Transverse colon (tissue), 4 donors: ENCODE measurements at regions not wholly inside any gene's neighbourhood (a gene's known extent, or its start where the extent isn't known, plus 50 kb on each side); places are given as distances from the start of the nearest gene placed in this dataset.

ENCODE experiments used
- DNase-seq: peaks from one replicate; pipeline ENCODE4 v3.0.0-alpha.2; 2019
- H3K27ac ChIP-seq, 4 donors: fragments of 200-600 bp; sonication (generic); 2 replicates each; pipeline ENCODE4 v1.5.1; 2016 to 2018; ENCODE audit warnings: inconsistent platforms in 4 of 4
- H3K27me3 ChIP-seq: fragments of 200-600 bp; sonication (generic); 2 replicates; pipeline ENCODE4 v1.5.1; 2017; ENCODE audit warnings: inconsistent platforms
- H3K36me3 ChIP-seq, 4 donors: fragments of 200-600 bp; sonication (generic); 2 replicates each; pipeline ENCODE4 v1.5.1; 2017 to 2019; ENCODE audit warnings: inconsistent platforms in 4 of 4
- H3K4me1 ChIP-seq, 4 donors: fragments of 200-600 bp; sonication (generic); 2 replicates each; pipeline ENCODE4 v1.5.1; 2017 to 2020; ENCODE audit warnings: inconsistent platforms in 4 of 4
- H3K4me3 ChIP-seq, 4 donors: fragments of 200-600 bp; sonication (generic); 1 replicate in 1 of 4; 2 replicates in 3 of 4; pipeline versions ENCODE4 v1.5.1 to v1.6.1; 2017 to 2019; ENCODE audit warnings: inconsistent platforms in 4 of 4
- H3K9me3 ChIP-seq, 2 donors: fragments of 200-600 bp; sonication (generic); 2 replicates each; pipeline ENCODE4 v1.5.1; 2017 to 2019; ENCODE audit warnings: inconsistent platforms in 2 of 2
- CTCF ChIP-seq, 5 experiments: fragments of 200-600 bp in 3 of 5; fragments of 450-650 bp in 2 of 5; sonication (generic) in 3 of 5; IDR thresholded peaks; 1 replicate in 2 of 5; 2 replicates in 3 of 5; pipeline ENCODE4 v1.5.1; 2016 to 2017; ENCODE audit warnings: antibody characterized with exemption in 5 of 5, inconsistent platforms in 3 of 5, mild to moderate bottlenecking in 2 of 5, moderate library complexity in 1 of 5
- EP300 ChIP-seq: sonication (generic); formaldehyde crosslinking; IDR thresholded peaks from one replicate; pipeline ENCODE4 v1.6.1; 2017; ENCODE audit warnings: antibody characterized with exemption, low read depth
- POLR2A ChIP-seq: fragments of 450-650 bp; IDR thresholded peaks from one replicate; pipeline ENCODE4 v1.6.1; 2016; ENCODE audit warnings: antibody characterized with exemption, mild to moderate bottlenecking, moderate library complexity
- POLR2AphosphoS5 ChIP-seq, 3 donors: sonication (generic); formaldehyde crosslinking; IDR thresholded peaks; one replicate each; pipeline ENCODE4 v1.6.1; 2016; ENCODE audit warnings: antibody characterized with exemption in 3 of 3
- WGBS, 2 donors: methylation state at CpG; one replicate each; pipeline ENCODE4 v1.1.5; 2018; ENCODE audit warnings: low coverage in 1 of 2; 5-methylcytosine and 5-hydroxymethylcytosine counted together
- in situ Hi-C, 4 donors: fragments of 200-750 bp; cut with MboI; loops; one replicate each; pipeline versions ENCODE4 v1.15.0 to v1.15.1; 2017; ENCODE audit warnings: low sequenced_read_pairs in 3 of 4, low pct_ligation_motif_present in 1 of 4, low pct_unique_long_range_greater_than_20kb in 1 of 4
- intact Hi-C: fragments of 100-400 bp; cut with DNase I; formaldehyde crosslinking; loops from one replicate; pipeline ENCODE4 v1.15.1; 2023; ENCODE audit warnings: low total_unique reads

DNA sequence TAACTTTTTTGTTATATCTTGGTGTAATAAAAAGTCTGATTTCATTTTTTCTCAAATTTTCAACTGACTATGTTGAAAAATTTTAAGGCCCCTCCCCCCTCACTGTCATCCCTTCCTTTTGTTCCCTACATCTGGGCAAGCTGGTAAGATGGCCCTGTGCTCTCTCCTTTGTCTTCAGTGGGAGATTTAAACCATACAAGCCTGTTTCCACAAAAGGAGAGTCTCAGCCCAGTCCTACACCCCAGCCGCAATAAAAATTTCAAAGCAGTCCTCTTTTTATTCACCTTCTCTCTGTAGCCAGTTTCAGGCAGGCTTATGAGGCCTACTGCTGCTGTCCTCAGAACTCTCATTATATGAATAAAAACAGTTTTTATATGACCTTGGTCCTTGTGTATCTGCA lies 630.5 kb downstream of the CBLN2 start:
- H3K9me3 ChIP-seq = no peaks in the 10 kb centered on the region
- H3K36me3 ChIP-seq = no peaks in the 10 kb centered on the region
- intact Hi-C loops (no loop called here), in situ Hi-C loops (no loop called here)
- H3K4me3 ChIP-seq = no peak overlapping the region
- TF ChIP-seq CTCF (IDR thresholded peaks at IDR 0.05) (no peak), POLR2AphosphoS5 (IDR thresholded peaks at IDR 0.05) (no peak), POLR2A (no peak), EP300 (no peak)
- no peaks in the 10 kb centered on the region for H3K4me1 ChIP-seq
- no peaks in the 10 kb centered on the region for H3K27me3 ChIP-seq
- WGBS, 2 donors = 92 to 100% methylated on average over 1 of the region's 1 CpG
- no peak overlapping the region for H3K27ac ChIP-seq
- DNase-seq = no peak

DNA sequence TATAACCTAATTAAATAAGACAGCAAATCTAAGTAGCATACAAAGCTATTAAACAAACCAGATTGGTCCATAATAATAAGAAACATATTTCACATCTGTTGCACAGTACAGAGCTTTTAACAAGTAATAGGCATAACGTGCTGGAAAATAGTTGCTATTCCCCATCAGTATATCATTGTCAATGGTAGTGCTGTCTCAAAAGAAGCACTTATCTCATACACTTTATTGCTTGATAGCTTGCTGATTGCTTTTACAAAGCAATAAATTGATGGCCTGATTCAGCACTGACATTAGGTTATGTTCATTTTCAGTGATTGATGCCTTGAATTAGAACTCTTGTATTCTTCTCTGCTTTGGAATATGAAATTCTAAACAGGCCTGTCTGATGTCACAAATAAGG lies 641.7 kb downstream of the CBLN2 start:
- H3K36me3 ChIP-seq = no peaks in the 10 kb centered on the region
- no peak overlapping the region for H3K27ac ChIP-seq
- no peak for DNase-seq
- H3K9me3 ChIP-seq = no peaks in the 10 kb centered on the region
- WGBS, 2 donors = 20 to 23% methylated on average over 1 of the region's 1 CpG
- in situ Hi-C loops (no loop called here), intact Hi-C loops (no loop called here)
- TF ChIP-seq POLR2AphosphoS5 (IDR thresholded peaks at IDR 0.05) (no peak), CTCF (IDR thresholded peaks at IDR 0.05) (no peak), POLR2A (no peak), EP300 (no peak)
- H3K4me1 ChIP-seq = no peaks in the 10 kb centered on the region
- no peak overlapping the region for H3K4me3 ChIP-seq
- no peaks in the 10 kb centered on the region for H3K27me3 ChIP-seq

GRCh38 chr18:71899707-71900472 lies 644.3 kb downstream of the CBLN2 start:
- WGBS, 2 donors = 18 to 63% methylated on average over 3 to 8 of the region's 8 CpGs
- no peak overlapping the region for H3K4me3 ChIP-seq
- H3K9me3 ChIP-seq = no peaks in the 10 kb centered on the region
- DNase-seq = no peak
- H3K36me3 ChIP-seq = no peaks in the 10 kb centered on the region
- H3K27ac ChIP-seq = no peak overlapping the region
- in situ Hi-C loops = no loop called here
- no peaks in the 10 kb centered on the region for H3K27me3 ChIP-seq
- TF ChIP-seq EP300 (no peak), POLR2A (no peak), POLR2AphosphoS5 (IDR thresholded peaks at IDR 0.05) (no peak), CTCF (IDR thresholded peaks at IDR 0.05) (no peak)
- no peaks in the 10 kb centered on the region for H3K4me1 ChIP-seq
- intact Hi-C loops = no loop called here

DNA sequence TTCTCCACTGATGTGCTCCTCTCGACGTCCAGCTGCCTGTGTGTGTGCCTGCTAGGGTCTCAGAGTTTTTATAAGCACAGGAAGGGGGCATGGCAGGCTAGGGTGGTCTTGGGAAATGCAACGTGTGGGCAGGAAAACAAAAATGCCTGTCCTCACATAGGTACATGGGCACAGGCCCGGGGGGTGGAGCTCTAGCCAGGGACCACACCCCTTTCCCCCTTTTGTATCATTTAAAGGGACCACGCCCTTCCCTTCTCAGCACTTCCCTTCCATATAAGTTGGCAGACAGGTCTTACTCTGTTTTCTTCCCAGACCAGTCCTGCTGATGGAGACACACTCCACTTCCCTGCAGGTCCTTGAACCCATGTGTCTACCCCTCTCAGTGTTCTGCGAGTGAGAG lies 645.0 kb downstream of the CBLN2 start:
- intact Hi-C loops (no loop called here), in situ Hi-C loops (no loop called here)
- no peak overlapping the region for H3K4me3 ChIP-seq
- H3K27me3 ChIP-seq = no peaks in the 10 kb centered on the region
- H3K36me3 ChIP-seq = no peaks in the 10 kb centered on the region
- DNase-seq = no peak
- no peaks in the 10 kb centered on the region for H3K9me3 ChIP-seq
- H3K27ac ChIP-seq = no peak overlapping the region
- WGBS, 2 donors = 50 to 69% methylated on average over 5 to 6 of the region's 6 CpGs
- TF ChIP-seq POLR2A (no peak), POLR2AphosphoS5 (IDR thresholded peaks at IDR 0.05) (no peak), EP300 (no peak), CTCF (IDR thresholded peaks at IDR 0.05) (no peak)
- no peaks in the 10 kb centered on the region for H3K4me1 ChIP-seq
